ENCODE measurements at regions not wholly inside any gene's neighbourhood (a gene's known extent, or its start where the extent isn't known, plus 50 kb on each side); places are given as distances from the start of the nearest gene placed in this dataset.
"Not testable (repeated sequence)": the region's sequence is repeated elsewhere in the genome, so short reads cannot be mapped to it uniquely, and the experiment has no call there.

GRCh38 chr3:105140899-105141367 is 225.8 kb upstream of the ALCAM start:
- no peaks in the 10 kb centered on the region for H3K36me3 Mint-ChIP-seq (ENCODE audit: low read depth)
- H3K4me3 Mint-ChIP-seq: no peak overlapping the region
- no peak overlapping the region for H3K27ac ChIP-seq (ENCODE audit: low read depth in 1 of 2, low read length in 2 of 2)
- ChIA-PET POLR2A (no interaction called here), CTCF (no interaction called here)
- H3K27me3 ChIP-seq (ENCODE audit: control insufficient read depth in 1 of 2, insufficient read depth in 2 of 2, low read length in 2 of 2): no peaks in the 10 kb centered on the region
- TF ChIP-seq CTCF (IDR thresholded peaks at IDR 0.05): no peak
- H3K9me3 Mint-ChIP-seq: peaks cover 2% of the 10 kb centered on the region
- no peaks in the 10 kb centered on the region for H3K4me1 ChIP-seq (ENCODE audit: insufficient read depth, low read length)
- DNase-seq (no peak), ATAC-seq (ENCODE audit: poor library complexity) (no peak)
- H3K9me3 ChIP-seq (ENCODE audit: control insufficient read depth in 1 of 2, insufficient read depth in 1 of 2, low read length in 2 of 2): no peaks in the 10 kb centered on the region
- H3K27ac Mint-ChIP-seq: no peak overlapping the region
- H3K4me1 Mint-ChIP-seq (ENCODE audit: low read depth): no peaks in the 10 kb centered on the region
- intact Hi-C loops (cut with DNase I, micrococcal nuclease): no loop called here
- H3K4me3 ChIP-seq (ENCODE audit: low read length): no peak overlapping the region
- no peaks in the 10 kb centered on the region for H3K36me3 ChIP-seq (ENCODE audit: insufficient read depth, low read length)
- no peaks in the 10 kb centered on the region for H3K27me3 Mint-ChIP-seq

- no peak overlapping the region for H3K4me3 ChIP-seq (ENCODE audit: low read length)
- intact Hi-C loops (cut with DNase I, micrococcal nuclease): no loop called here
- H3K4me3 Mint-ChIP-seq: no peak overlapping the region
- H3K27ac ChIP-seq (ENCODE audit: low read depth in 1 of 2, low read length in 2 of 2): no peak overlapping the region
- no peaks in the 10 kb centered on the region for H3K36me3 ChIP-seq (ENCODE audit: insufficient read depth, low read length)
- H3K9me3 ChIP-seq (ENCODE audit: control insufficient read depth in 1 of 2, insufficient read depth in 1 of 2, low read length in 2 of 2): peaks cover 0 to 8% of the 10 kb centered on the region in 2 experiments
- ChIA-PET POLR2A (no interaction called here), CTCF (no interaction called here)
- H3K27me3 ChIP-seq (ENCODE audit: control insufficient read depth in 1 of 2, insufficient read depth in 2 of 2, low read length in 2 of 2): no peaks in the 10 kb centered on the region
- peaks cover 3% of the 10 kb centered on the region for H3K27me3 Mint-ChIP-seq
- no peaks in the 10 kb centered on the region for H3K9me3 Mint-ChIP-seq
- H3K36me3 Mint-ChIP-seq (ENCODE audit: low read depth): no peaks in the 10 kb centered on the region
- ATAC-seq (ENCODE audit: poor library complexity): no peak
- no peak overlapping the region for H3K27ac Mint-ChIP-seq
- no peaks in the 10 kb centered on the region for H3K4me1 Mint-ChIP-seq (ENCODE audit: low read depth)
- H3K4me1 ChIP-seq (ENCODE audit: insufficient read depth, low read length): no peaks in the 10 kb centered on the region
- no peak for DNase-seq
- TF ChIP-seq CTCF (IDR thresholded peaks at IDR 0.05): no peak
These were observed 221.9 kb upstream of the ALCAM start for GRCh38 chr3:105144837-105145236.

GRCh38 chr3:105145511-105145910 is 221.2 kb upstream of the ALCAM start:
- ChIA-PET CTCF (no interaction called here), POLR2A (no interaction called here)

GRCh38 chr3:105149197-105149596 is 217.5 kb upstream of the ALCAM start:
- H3K4me1 ChIP-seq (ENCODE audit: insufficient read depth, low read length); H3K36me3 Mint-ChIP-seq (ENCODE audit: low read depth); H3K4me1 Mint-ChIP-seq (ENCODE audit: low read depth); H3K27ac Mint-ChIP-seq; H3K27ac ChIP-seq (ENCODE audit: low read depth in 1 of 2, low read length in 2 of 2); H3K4me3 Mint-ChIP-seq; H3K9me3 ChIP-seq (ENCODE audit: control insufficient read depth in 1 of 2, insufficient read depth in 1 of 2, low read length in 2 of 2); H3K27me3 Mint-ChIP-seq; ATAC-seq (ENCODE audit: poor library complexity); H3K4me3 ChIP-seq (ENCODE audit: low read length); H3K36me3 ChIP-seq (ENCODE audit: insufficient read depth, low read length); H3K9me3 Mint-ChIP-seq; H3K27me3 ChIP-seq (ENCODE audit: control insufficient read depth in 1 of 2, insufficient read depth in 2 of 2, low read length in 2 of 2); DNase-seq; intact Hi-C loops (cut with DNase I, micrococcal nuclease); CTCF ChIA-PET: not testable (repeated sequence)
- POLR2A ChIA-PET: interaction anchor here (0.9 kb wide), 1 partner anchor 79 kb away, joined by 3 read pairs; no protein-coding TSS in a partner anchor

More at GRCh38 chr3:105145511-105145910, 221.2 kb upstream of the ALCAM start:
- Histone ChIP-seq H3K27ac (ENCODE audit: low read depth in 1 of 2, low read length in 2 of 2) (no peak overlapping the region), H3K27me3 (ENCODE audit: control insufficient read depth in 1 of 2, insufficient read depth in 2 of 2, low read length in 2 of 2) (no peaks in the 10 kb centered on the region), H3K4me1 (ENCODE audit: insufficient read depth, low read length) (no peaks in the 10 kb centered on the region), H3K9me3 (ENCODE audit: control insufficient read depth in 1 of 2, insufficient read depth in 1 of 2, low read length in 2 of 2) (peaks cover 0 to 8% of the 10 kb centered on the region in 2 experiments), H3K4me3 (ENCODE audit: low read length) (no peak overlapping the region), H3K36me3 (ENCODE audit: insufficient read depth, low read length) (no peaks in the 10 kb centered on the region)
- ATAC-seq (ENCODE audit: poor library complexity) (no peak), DNase-seq (no peak)
- intact Hi-C loops (cut with DNase I, micrococcal nuclease): no loop called here
- no peaks in the 10 kb centered on the region for H3K36me3 Mint-ChIP-seq (ENCODE audit: low read depth)
- no peaks in the 10 kb centered on the region for H3K4me1 Mint-ChIP-seq (ENCODE audit: low read depth)
- peaks cover 7% of the 10 kb centered on the region for H3K27me3 Mint-ChIP-seq
- no peaks in the 10 kb centered on the region for H3K9me3 Mint-ChIP-seq
- no peak overlapping the region for H3K4me3 Mint-ChIP-seq
- H3K27ac Mint-ChIP-seq: no peak overlapping the region
- no peak for TF ChIP-seq CTCF (IDR thresholded peaks at IDR 0.05)
